Stimulated activated CD4-positive, alpha-beta T cell treated with anti-CD3 and anti-CD28 coated beads, Interleukin-4, amount 100 ng/mL, for 4 hours (primary cell): ENCODE measurements at regions not wholly inside any gene's neighbourhood (a gene's known extent, or its start where the extent isn't known, plus 50 kb on each side); places are given as distances from the start of the nearest gene placed in this dataset.

ENCODE experiments used
- DNase-seq, 2 experiments: peaks; one replicate each; pipeline ENCODE4 v3.0.0-alpha.2; 2020

GRCh38 chr1:168386492-168386891, 105.8 kb downstream of the TBX19 start:
- DNase-seq, result no peak

GRCh38 chr1:168381850-168382249, 101.2 kb downstream of the TBX19 start:
- no peak for DNase-seq

GRCh38 chr1:168380945-168381344, 100.3 kb downstream of the TBX19 start:
- DNase-seq, result no peak

- no peak for DNase-seq
Observed at GRCh38 chr1:168379104-168379860, 98.6 kb downstream of the TBX19 start.

GRCh38 chr1:168375566-168376300, 95.1 kb downstream of the TBX19 start:
- DNase-seq, result no peak

DNA sequence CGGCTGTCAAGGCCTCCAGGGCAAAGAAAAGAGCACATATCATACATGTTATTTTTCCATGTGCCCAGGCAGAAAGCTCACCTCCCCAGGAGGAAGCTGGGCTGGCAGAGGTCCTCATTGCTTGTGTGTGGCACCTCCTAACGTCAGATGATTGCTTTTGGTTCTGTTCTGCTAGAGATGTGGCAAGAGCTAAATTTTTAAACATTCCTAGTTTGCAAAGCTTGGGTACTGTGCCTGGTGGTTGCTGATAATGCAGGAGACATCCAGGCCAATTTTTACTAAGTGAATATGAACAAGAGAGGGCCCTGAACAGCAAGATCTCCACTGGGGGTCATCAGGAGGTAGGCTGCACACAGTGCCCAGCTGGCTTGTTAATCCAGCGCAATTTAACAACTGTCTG, 93.9 kb downstream of the TBX19 start:
- DNase-seq, result no peak

DNA sequence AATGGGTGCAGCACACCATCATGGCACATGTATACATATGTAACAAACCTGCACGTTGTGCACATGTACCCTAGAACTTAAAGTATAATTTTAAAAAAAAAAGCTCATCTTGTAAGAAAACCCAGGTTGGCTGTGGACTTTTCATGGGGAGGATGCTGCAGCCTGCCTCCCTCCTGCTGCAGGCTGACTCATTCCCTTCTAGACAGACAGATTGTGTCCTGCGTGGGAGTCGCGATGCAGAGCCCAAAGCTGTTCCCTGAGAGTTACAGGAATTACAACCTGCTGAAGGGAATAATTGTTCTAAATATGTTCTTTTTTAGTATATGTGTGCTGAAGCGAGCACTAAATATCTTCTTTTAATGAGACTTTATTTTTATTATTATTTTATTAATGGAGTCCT, 93.2 kb downstream of the TBX19 start:
- DNase-seq, result no peak

GRCh38 chr1:168372861-168373371, 92.2 kb downstream of the TBX19 start:
- no peak for DNase-seq

- DNase-seq, result no peak
Observed at GRCh38 chr1:168372307-168372706, 91.6 kb downstream of the TBX19 start.

DNA sequence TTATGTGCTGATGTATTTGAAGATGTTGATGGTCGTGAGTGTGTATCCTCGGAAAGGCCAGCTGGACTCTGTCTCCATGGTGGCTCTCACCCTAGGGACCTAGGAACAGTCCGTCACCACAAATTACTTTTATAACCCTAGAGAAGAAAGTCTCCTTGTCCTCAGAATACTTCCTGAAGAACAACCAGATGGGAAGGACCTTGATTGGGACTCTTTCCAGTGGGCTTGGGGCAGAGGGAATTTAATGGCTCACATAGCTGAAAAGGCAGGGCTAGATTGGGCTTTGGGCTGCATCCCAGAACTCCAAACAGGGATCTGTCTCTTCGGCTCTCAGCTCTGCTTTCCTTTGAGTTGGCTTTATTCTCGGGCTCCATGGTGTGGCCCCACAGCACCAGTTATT, 90.8 kb downstream of the TBX19 start:
- no peak for DNase-seq

DNA sequence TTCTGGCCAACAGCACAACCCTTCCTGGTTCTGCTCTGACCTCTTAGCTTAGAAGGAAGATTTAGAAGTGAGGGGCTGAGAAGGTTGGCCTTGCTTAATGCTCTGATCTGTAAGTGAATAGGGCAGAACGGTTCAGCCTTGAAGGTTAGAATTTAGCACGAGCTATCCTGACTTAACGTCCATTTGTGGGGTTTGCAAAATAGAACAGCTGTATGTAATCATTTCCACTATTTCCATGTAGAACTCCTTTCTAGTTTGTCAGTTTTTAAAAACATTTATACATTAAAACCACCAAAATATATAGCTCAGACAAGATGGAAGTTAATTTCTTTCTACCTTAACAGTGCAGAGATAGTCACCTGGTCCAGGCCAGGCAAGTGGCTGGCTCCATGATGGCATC, 89.9 kb downstream of the TBX19 start:
- no peak for DNase-seq

DNA sequence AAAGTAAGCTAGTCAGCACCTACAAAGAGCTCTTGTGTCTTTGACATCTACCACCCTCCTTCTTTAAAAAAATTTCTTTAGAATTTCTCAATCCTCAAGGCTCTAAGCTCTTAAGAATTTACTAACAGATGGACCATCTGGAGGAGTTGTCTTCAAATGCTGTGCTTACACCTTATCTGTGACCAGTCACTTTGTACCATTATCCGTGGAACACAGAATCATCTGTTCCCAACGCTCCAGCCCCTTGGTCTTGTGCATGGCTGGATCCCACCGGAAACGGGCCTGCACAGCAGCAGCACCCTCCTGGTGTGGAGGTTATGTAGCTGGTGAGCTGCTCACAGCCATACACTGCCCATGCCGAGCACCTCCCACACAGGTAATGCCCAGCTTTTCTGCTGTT, 89.0 kb downstream of the TBX19 start:
- no peak for DNase-seq

GRCh38 chr1:168368131-168368530, 87.5 kb downstream of the TBX19 start:
- DNase-seq, result no peak

DNA sequence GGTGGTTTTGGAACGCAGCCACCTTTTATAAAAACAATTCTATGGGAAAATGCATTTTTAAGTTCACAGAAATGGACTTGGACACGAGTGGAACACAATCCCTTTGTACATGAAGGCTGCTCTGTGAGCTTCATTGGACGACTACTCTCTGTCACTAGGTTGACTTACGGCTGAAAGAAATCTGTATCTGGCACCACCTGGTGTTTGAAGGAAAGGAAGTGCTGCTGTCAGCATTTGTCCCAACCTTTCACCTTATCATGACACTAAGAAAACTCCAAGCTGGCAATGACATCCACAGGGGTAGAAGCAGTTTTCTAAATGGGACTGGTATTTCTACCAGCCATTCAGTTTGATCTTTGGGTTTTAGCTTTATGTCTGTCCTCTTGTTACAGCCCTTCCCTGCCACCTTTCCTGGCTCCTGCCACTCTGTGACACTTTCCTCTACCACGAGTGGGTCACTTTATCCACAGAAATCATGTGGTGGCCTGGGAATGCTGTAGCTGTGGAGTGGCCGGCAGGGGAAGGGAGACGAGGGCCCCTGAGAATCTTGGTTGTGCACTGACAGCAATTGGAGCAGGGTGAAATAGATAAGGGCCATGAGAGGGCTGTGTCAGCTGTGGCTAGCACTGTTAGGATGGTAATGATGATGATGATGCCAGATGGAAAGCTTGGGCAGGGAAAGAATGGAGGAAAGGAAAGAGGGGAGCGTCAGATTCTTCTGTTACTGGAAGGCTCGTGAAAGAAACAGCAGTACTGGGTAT, 85.2 kb downstream of the TBX19 start:
- DNase-seq, result no peak
